ENCODE measurements at regions not wholly inside any gene's neighbourhood (a gene's known extent, or its start where the extent isn't known, plus 50 kb on each side); places are given as distances from the start of the nearest gene placed in this dataset. TPM values are rescaled to one million over a fixed set of nuclear protein-coding genes. Genes with fewer than 3 reads are reported as not detected.
"Not testable (repeated sequence)": the region's sequence is repeated elsewhere in the genome, so short reads cannot be mapped to it uniquely, and the experiment has no call there.

- not testable (repeated sequence) for DNase-seq
Observed at GRCh38 chr15:75763635-75764600, 51.3 kb upstream of the CSPG4 start.

GRCh38 chr15:75763137-75763611, 50.5 kb upstream of the CSPG4 start:
- no peak for DNase-seq

Small RNAs in the stretch of these regions (small RNA-seq; reads per million reads assigned to genes)
- not detected for gene RN7SL319P (ENCODE audit: low replicate concordance)
